Epithelial cell of esophagus (primary cell): ENCODE measurements at regions not wholly inside any gene's neighbourhood (a gene's known extent, or its start where the extent isn't known, plus 50 kb on each side); places are given as distances from the start of the nearest gene placed in this dataset.
"Not testable (repeated sequence)": the region's sequence is repeated elsewhere in the genome, so short reads cannot be mapped to it uniquely, and the experiment has no call there.

ENCODE experiments used
- DNase-seq: peaks from one replicate; pipeline ENCODE4 v3.0.0; 2010; ENCODE audit warnings: low read depth
- H3K4me3 ChIP-seq: 2 replicates; pipeline ENCODE4 v1.5.1; 2011; ENCODE audit warnings: mild to moderate bottlenecking, low read length, control low read depth
- CTCF ChIP-seq: IDR thresholded peaks from 2 replicates; pipeline ENCODE4 v1.5.1; 2011; ENCODE audit warnings: low read depth, mild to moderate bottlenecking, low read length, control low read depth, inconsistent platforms; ENCODE audit not compliant: insufficient read depth; ENCODE audit errors: missing control alignments

DNA sequence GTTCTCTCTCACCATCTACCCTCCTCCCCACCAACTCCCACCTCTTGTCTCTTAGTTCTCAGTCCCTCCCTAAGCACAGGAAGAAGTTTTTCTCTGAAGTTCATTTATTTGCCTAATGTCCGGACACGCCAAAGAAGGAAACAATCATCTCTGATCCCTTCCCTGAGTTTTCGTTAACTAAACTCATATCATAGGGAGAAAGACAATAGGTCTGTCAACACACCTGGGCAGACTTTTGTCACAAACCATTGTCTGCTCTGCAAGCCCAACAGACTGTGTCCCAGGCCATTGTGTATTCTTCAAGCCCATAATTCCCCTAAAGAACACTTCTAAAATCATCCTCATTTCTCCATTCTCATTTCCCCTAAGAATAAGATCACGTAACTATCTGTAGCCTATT, 691.0 kb upstream of the MBL2 start:
- DNase-seq, result no peak
- no peak for TF ChIP-seq CTCF

GRCh38 chr10:53458007-53458406, 685.4 kb upstream of the MBL2 start:
- peak; percentile 0 for DNase-seq

More for the DNA sequence above, 691.0 kb upstream of the MBL2 start:
- H3K4me3 ChIP-seq, result no peak overlapping the region

DNA sequence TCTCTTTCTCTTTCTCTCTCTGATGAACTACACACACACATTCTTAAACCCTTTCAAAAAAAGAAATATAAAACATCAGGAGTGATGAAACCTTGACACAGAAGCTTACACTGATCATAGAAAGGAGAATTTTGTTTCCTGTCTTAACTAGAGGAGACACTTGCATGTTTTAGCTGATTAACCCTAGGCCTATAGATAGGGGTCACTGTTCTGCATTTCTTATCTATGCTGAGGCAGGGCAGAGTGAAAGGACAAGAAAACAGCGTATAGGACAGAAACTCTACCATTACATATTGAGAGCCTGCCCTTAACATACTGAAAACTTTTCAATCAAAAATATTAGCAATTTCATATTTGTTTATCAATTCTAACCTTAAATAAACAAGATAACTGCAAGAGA, 680.6 kb upstream of the MBL2 start:
- DNase-seq, result peak; percentile 14
- TF ChIP-seq CTCF, result peak; percentile 41
- H3K4me3 ChIP-seq, result no peak overlapping the region

More at GRCh38 chr10:53458007-53458406, 685.4 kb upstream of the MBL2 start:
- TF ChIP-seq CTCF, result no peak
- no peak overlapping the region for H3K4me3 ChIP-seq

- DNase-seq, result no peak
- no peak overlapping the region for H3K4me3 ChIP-seq
- TF ChIP-seq CTCF, result no peak
Measured at GRCh38 chr10:53447576-53447975, 675.0 kb upstream of the MBL2 start.

DNA sequence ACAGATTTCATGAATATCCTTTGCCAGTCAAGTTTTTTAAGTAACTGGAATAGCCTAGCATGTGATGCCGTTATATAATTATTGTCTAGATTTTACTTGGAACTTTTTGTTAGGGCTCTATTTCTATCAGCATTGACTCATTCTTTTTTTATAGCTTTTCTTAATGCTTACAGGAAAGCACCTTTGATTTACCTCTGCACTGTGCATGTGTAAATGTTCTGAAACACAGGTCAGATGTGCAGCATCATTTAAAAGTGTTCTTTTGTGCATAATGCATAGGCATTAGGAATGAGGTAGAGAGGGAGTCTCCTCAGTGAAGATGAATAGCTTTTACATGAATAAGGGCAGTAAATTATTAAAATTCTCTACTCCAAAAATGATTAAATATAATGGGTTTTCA, 669.3 kb upstream of the MBL2 start:
- TF ChIP-seq CTCF, result no peak
- no peak for DNase-seq
- H3K4me3 ChIP-seq, result no peak overlapping the region

- no peak for TF ChIP-seq CTCF
- DNase-seq, result no peak
- no peak overlapping the region for H3K4me3 ChIP-seq
Measured at GRCh38 chr10:53440601-53441000, 668.0 kb upstream of the MBL2 start.

DNA sequence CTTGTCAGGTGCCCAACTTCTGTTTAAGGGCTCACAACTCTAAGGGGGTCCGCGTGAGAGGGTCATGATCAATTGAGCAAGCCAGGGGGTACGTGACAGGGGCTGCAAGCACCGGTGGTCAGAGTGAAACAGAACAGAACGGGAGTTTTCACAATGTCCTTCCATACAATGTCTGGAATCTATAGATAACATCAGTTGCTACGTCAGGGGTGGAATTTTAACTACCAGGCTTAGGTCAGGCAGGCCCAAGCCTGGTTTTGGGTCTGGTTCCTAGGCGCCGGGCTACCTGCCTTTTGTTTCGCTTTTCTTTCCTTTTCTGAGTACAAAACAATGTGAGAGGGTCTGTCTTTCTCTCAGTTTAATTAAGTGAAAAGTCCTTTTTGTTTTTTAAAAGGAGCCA, 666.5 kb upstream of the MBL2 start:
- H3K4me3 ChIP-seq, DNase-seq: not testable (repeated sequence)

DNA sequence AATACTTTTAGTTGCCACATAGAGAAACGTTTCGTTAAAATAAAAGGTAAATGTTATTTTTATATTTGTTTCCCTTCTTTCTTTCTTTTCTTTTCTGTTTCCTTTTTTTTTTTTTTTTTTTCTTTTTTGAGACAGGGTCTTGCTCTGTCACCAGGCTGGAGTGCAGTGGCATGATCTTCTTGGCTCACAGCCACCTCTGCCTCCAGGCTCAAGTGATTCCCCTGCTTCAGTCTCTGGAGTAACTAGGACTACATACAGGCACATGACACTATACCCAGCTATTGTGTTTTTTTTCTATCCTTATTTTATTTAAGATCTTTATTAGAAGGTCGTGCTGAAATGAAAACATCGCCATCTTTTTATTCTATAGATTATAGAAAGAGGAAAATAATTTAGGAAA, 661.8 kb upstream of the MBL2 start:
- no peak overlapping the region for H3K4me3 ChIP-seq
- DNase-seq, result no peak

More for the DNA sequence above, 661.8 kb upstream of the MBL2 start:
- no peak for TF ChIP-seq CTCF
